ENCODE measurements at regions not wholly inside any gene's neighbourhood (a gene's known extent, or its start where the extent isn't known, plus 50 kb on each side); places are given as distances from the start of the nearest gene placed in this dataset.

- no peak overlapping the region for H3K4me3 ChIP-seq (ENCODE audit: low read depth, low read length)
- TF ChIP-seq CTCF (IDR thresholded peaks at IDR 0.05; ENCODE audit: insufficient read depth, low read depth, low read length, missing control alignments): no peak
- no peak for DNase-seq (ENCODE audit: low read depth)
Observed at GRCh38 chr5:152135827-152136226, 211.2 kb upstream of the GLRA1 start.

GRCh38 chr5:152125661-152126205, 201.1 kb upstream of the GLRA1 start:
- no peak overlapping the region for H3K4me3 ChIP-seq (ENCODE audit: low read depth, low read length)
- no peak for TF ChIP-seq CTCF (IDR thresholded peaks at IDR 0.05; ENCODE audit: insufficient read depth, low read depth, low read length, missing control alignments)
- DNase-seq (ENCODE audit: low read depth): no peak

GRCh38 chr5:152124409-152125041, 199.9 kb upstream of the GLRA1 start:
- no peak overlapping the region for H3K4me3 ChIP-seq (ENCODE audit: low read depth, low read length)
- no peak for TF ChIP-seq CTCF (IDR thresholded peaks at IDR 0.05; ENCODE audit: insufficient read depth, low read depth, low read length, missing control alignments)
- no peak for DNase-seq (ENCODE audit: low read depth)

GRCh38 chr5:152118676-152119470, 194.2 kb upstream of the GLRA1 start:
- DNase-seq (ENCODE audit: low read depth): no peak
- TF ChIP-seq CTCF (IDR thresholded peaks at IDR 0.05; ENCODE audit: insufficient read depth, low read depth, low read length, missing control alignments): no peak
- H3K4me3 ChIP-seq (ENCODE audit: low read depth, low read length): no peak overlapping the region

GRCh38 chr5:152116934-152117333, 192.3 kb upstream of the GLRA1 start:
- DNase-seq (ENCODE audit: low read depth): no peak

GRCh38 chr5:152113401-152113800, 188.8 kb upstream of the GLRA1 start:
- peak; percentile 22 for DNase-seq (ENCODE audit: low read depth)
- H3K4me3 ChIP-seq (ENCODE audit: low read depth, low read length): no peak overlapping the region
- no peak for TF ChIP-seq CTCF (IDR thresholded peaks at IDR 0.05; ENCODE audit: insufficient read depth, low read depth, low read length, missing control alignments)

More at GRCh38 chr5:152116934-152117333, 192.3 kb upstream of the GLRA1 start:
- H3K4me3 ChIP-seq (ENCODE audit: low read depth, low read length): no peak overlapping the region
- TF ChIP-seq CTCF (IDR thresholded peaks at IDR 0.05; ENCODE audit: insufficient read depth, low read depth, low read length, missing control alignments): no peak

Data from GM12865 (cell line).